ENCODE measurements at regions not wholly inside any gene's neighbourhood (a gene's known extent, or its start where the extent isn't known, plus 50 kb on each side); places are given as distances from the start of the nearest gene placed in this dataset.

DNA sequence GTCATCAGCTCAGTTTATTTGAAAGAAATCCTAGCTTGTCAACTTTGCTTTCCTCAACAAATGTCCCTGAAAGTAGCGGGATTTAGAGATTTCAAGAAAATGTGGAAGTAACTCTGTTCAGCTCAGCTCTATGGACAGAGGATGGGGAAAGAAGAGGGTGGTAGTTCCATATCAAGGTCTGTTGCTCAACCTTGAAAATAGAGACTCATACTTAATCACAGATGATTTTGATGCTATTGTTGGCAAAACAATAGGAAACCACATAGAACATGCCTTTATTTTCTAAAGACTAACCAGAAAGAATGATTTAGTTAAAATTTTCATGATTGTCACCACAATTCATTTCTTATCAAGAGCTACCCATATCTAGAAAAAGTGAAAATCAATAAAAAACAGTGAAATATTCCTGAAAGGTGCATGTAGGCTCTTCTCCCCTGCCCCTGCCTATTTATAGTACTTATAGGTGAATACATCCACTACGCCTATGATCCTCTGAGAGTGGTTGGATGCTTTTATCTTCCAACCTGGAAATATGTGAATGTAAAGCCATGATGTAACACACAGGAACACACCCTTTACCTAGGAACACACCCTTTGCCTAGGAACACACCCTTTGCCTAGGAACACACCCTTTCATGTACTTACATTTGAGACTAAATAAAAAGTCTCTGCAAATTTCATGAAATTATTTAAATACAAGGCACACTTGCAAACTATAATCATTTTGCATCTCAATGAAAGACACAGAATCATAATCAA lies 65.8 kb downstream of the ETAA1 start:
- DNase-seq: no peak

DNA sequence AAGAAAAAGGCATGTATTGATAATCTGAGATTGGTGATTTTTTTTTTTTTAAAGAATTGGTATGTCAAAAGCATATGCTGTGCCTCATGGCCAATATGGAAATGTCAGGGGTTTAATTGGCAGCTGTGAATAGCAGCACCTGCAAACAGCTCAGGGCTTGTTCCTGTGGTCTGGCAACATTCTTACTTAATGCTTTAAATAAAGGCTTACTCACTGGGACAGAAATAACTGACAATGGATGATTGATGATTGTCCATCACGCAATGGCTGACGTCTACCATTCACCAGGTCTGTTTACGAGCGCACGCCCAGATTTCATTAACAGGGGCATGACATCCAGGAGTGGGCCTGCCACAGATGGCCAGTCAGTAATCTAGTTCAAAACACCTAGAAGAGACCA lies 66.7 kb downstream of the ETAA1 start:
- peak; percentile 34 for DNase-seq

- DNase-seq: no peak
Measured at GRCh38 chr2:67465623-67466022, 68.5 kb downstream of the ETAA1 start.

DNA sequence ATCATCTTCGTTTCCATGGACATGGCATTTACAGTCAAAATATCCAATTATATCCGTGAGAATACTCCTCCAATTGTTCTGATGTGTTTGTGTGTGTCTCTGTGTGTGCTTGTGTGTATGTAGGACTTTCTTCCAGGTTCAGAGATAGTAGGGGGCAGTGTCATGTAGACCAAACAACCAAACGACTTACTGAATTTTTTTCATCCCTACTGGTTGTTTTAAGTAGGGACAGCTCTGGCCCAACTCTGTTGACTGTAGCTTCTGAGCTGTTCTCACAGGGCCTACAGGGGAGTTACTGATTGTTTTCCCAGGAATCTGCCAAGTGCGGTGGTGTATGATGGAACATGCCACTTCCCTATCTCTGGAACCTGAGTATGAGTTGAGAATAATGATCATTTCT lies 69.6 kb downstream of the ETAA1 start:
- no peak for DNase-seq

- DNase-seq: no peak
Measured at GRCh38 chr2:67471681-67472080, 74.5 kb downstream of the ETAA1 start.

- no peak for DNase-seq
Measured at GRCh38 chr2:67476809-67477790, 80.0 kb downstream of the ETAA1 start.

DNA sequence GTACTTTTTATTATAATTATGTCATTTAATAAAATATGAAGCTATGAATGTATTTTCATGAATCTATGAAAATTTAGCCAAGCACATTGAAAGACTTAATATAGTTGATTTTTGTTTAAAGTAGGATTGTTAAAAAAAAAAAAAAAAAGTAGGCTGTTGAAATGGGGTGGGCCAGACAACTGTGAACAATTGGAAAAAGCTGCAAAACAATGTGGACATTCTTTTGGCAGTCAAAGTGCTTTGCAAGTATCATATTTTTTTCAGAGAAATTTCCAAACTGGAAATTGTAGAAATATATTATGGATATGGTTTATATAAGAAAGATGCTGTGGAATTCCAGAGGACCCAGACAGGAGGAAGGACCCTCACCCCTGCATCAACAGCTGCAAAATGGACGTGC lies 82.1 kb downstream of the ETAA1 start:
- DNase-seq: no peak

GRCh38 chr2:67485431-67485830 lies 88.3 kb downstream of the ETAA1 start:
- DNase-seq: no peak

- DNase-seq: no peak
Measured at GRCh38 chr2:67486041-67486796, 89.1 kb downstream of the ETAA1 start.

- DNase-seq: no peak
Measured at GRCh38 chr2:67487993-67488392, 90.9 kb downstream of the ETAA1 start.

DNA sequence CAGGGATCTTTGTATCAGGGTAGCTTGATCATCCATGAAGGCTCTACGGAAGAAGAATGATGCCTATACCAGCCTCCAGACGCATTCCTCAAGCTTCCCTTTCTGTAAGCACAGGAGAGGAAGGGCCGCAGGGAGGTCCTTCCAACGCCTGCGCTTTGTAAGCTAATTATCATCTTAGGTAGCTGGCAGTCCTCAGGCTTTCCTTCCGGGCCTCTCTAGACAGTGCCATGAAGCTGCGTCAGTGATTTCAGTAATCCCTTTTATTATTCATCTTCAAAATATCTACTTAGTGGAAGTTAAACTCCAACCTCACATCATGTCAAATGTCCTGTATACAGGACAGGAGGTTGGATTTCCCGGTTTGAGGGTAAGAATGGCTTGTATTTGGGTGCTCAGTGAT lies 92.3 kb downstream of the ETAA1 start:
- no peak for DNase-seq

DNA sequence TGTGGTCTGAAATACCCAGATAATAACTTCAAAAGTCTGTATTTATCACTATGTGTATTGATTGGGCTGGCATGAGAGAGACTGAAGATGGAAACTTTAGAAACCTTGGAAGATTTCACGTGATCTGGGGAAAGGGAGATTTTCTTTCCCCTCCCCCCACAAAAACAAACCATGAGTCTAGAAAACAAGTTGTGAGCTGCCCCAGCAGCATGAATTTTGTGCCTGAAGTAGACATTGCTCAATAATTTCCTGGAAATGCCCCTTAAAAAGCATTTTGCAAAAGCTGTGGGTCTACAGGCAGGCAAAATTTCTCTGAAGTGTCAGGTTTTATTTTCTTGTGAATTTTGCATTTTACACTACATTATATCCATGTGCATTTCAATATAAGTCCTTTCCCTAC lies 101.8 kb downstream of the ETAA1 start:
- no peak for DNase-seq

DNA sequence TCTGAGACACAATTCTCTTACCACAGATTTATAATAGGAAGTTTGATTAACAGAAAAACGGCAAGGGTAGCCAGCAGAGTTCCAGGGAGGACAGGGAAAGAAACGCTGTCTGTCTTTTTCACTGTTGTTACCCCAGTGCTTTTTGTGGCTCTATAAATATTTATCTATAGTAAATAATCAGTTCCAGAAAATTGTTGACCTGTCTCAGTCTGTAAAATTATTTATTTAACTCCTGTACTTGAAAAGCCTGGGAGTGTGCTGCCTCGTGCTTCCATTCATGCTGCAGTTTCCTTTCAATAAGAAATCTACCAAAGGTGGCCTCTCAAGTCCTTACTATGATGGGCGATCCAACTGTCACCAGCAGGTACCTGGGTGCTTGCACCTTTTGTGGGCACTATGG lies 102.9 kb downstream of the ETAA1 start:
- no peak for DNase-seq

DNA sequence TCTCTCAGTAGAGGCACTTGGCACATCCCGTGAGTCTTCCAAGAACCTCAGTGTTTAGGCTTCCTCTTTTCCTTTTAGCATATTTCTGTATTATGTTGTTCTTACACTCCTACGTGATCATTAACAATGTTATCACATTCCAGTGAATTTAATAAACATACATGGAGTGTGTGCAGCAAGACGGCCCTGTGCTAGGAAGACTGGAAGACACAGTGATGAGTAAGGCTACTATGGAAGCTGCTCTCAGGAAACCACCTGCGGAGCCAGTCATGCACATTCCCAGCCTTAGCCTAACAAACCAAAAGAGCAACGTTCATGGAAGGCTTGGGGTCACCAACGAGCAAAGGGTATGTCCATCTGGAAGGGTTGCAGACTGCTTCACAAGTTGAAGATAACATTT lies 103.4 kb downstream of the ETAA1 start:
- no peak for DNase-seq

- no peak for DNase-seq
Measured at GRCh38 chr2:67502346-67503065, 105.4 kb downstream of the ETAA1 start.

- DNase-seq: no peak
Measured at GRCh38 chr2:67503066-67503795, 106.1 kb downstream of the ETAA1 start.

DNA sequence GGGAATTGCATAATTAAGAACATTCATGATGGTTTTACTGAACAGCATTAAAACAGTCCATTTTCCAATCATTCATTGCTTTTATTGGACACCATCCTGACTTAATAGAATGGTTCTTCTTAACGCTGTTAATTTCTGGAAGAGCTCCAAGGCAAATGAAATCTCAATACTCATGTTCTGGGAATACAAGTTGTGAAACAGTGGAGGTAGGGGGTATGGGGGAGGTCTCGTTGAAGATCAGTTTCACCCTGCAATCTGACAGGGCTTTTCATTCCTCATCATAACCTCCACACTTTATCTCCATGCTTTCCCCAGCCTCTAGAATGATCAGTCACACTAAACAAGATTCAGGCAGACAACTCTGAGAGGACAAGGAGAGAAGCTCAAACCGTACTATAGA lies 113.6 kb downstream of the ETAA1 start:
- DNase-seq: no peak

- DNase-seq: no peak
Measured at GRCh38 chr2:67514515-67514914, 117.4 kb downstream of the ETAA1 start.

GRCh38 chr2:67515056-67515455 lies 117.9 kb downstream of the ETAA1 start:
- no peak for DNase-seq

GRCh38 chr2:67515538-67515937 lies 118.4 kb downstream of the ETAA1 start:
- DNase-seq: no peak

GRCh38 chr2:67516362-67516761 lies 119.2 kb downstream of the ETAA1 start:
- peak; percentile 36 for DNase-seq

Data from NCI-H2171 (cell line).